Kidney (tissue), 13 donors: ENCODE measurements at regions not wholly inside any gene's neighbourhood (a gene's known extent, or its start where the extent isn't known, plus 50 kb on each side); places are given as distances from the start of the nearest gene placed in this dataset.

Experiments
- DNase-seq, 5 donors: peaks; one replicate each; pipeline ENCODE4 v3.0.0-alpha.2; 2013 to 2020
- FAIRE-seq: peaks from 2 replicates; lab custom pipeline; 2012; peaks lifted over from hg19 to GRCh38; lab: Jason Lieb, UNC
- H3K27ac ChIP-seq, 2 donors: one replicate each; pipeline ENCODE4 v1.7.0; 2013; ENCODE audit warnings: low read depth in 2 of 2, low read length in 2 of 2, inconsistent platforms in 1 of 2
- H3K27me3 ChIP-seq: one replicate; pipeline ENCODE4 v1.7.1; 2013; ENCODE audit warnings: low read length, inconsistent platforms; ENCODE audit not compliant: control insufficient read depth, insufficient read depth
- H3K36me3 ChIP-seq, 3 donors: one replicate each; pipeline versions ENCODE4 v1.7.0 to v1.7.1; 2013; ENCODE audit warnings: low read length in 3 of 3, control low read depth in 1 of 3, inconsistent platforms in 1 of 3; ENCODE audit not compliant: insufficient read depth in 3 of 3, control insufficient read depth in 2 of 3
- H3K4me1 ChIP-seq, 3 donors: one replicate each; pipeline versions ENCODE4 v1.7.0 to v1.7.1; 2013; ENCODE audit warnings: low read length in 3 of 3, inconsistent platforms in 1 of 3, low read depth in 1 of 3; ENCODE audit not compliant: control insufficient read depth in 2 of 3, insufficient read depth in 2 of 3
- H3K4me3 ChIP-seq, 3 donors: one replicate each; pipeline versions ENCODE4 v1.7.0 to v1.8.1; 2013; ENCODE audit warnings: low read length in 3 of 3, control low read depth in 1 of 3, inconsistent platforms in 1 of 3
- H3K9ac ChIP-seq, 3 donors: one replicate each; pipeline versions ENCODE4 v1.7.0 to v1.7.1; 2013; ENCODE audit warnings: low read length in 3 of 3, control low read depth in 1 of 3, inconsistent platforms in 1 of 3
- H3K9me3 ChIP-seq, 3 donors: one replicate each; pipeline versions ENCODE4 v1.7.0 to v1.7.1; 2013; ENCODE audit warnings: low read length in 3 of 3, control low read depth in 1 of 3, inconsistent platforms in 1 of 3; ENCODE audit not compliant: control insufficient read depth in 2 of 3, insufficient read depth in 1 of 3
- intact Hi-C: fragments of 100-400 bp; cut with DNase I; formaldehyde crosslinking; loops from one replicate; pipeline ENCODE4 v1.11.1; 2022
- TF ChIP-seq, protein P1 (sequence below): IDR thresholded peaks from 3 replicates; pipeline ENCODE4 v1.5.1; 2012; ENCODE audit warnings: mild to moderate bottlenecking, moderate library complexity, borderline replicate concordance; ENCODE audit not compliant: insufficient read depth; ENCODE audit errors: extremely low read depth
- donor health status: control.
- donor health status: control.
- donor health status: control.
- donor health status: control.
- donor health status: control.
- donor health status: DM: yes; HTN: yes; CAD: no.
- donor health status: Normal renal cell carcinoma (clear cell type).

DNA sequence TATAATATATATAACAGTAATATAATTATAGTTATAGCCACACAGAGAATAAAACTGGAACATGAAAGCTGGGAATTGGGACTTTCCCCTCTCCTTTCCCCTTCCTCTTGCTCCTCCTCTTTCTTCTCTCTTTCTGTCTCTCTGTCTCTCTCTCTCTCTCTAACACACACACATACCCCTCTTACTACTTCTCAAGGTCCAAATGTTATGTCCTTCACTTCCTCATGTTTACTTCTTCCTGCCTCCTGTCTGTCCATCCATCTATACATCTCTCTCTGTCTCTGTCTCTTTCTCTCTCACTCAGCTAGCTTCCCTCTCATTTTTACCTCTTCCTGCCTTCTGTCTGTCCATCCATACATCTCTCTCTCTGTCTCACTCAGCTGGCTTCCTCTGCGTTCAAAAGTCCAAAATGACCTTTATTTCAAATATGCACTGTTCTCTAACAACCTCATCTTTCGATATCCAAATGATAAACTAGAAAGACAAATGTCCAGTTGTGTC is 261.1 kb downstream of the SIPA1L2 start:
- no peak for DNase-seq
- intact Hi-C loops, result no loop called here
- TF ChIP-seq, protein P1, sequence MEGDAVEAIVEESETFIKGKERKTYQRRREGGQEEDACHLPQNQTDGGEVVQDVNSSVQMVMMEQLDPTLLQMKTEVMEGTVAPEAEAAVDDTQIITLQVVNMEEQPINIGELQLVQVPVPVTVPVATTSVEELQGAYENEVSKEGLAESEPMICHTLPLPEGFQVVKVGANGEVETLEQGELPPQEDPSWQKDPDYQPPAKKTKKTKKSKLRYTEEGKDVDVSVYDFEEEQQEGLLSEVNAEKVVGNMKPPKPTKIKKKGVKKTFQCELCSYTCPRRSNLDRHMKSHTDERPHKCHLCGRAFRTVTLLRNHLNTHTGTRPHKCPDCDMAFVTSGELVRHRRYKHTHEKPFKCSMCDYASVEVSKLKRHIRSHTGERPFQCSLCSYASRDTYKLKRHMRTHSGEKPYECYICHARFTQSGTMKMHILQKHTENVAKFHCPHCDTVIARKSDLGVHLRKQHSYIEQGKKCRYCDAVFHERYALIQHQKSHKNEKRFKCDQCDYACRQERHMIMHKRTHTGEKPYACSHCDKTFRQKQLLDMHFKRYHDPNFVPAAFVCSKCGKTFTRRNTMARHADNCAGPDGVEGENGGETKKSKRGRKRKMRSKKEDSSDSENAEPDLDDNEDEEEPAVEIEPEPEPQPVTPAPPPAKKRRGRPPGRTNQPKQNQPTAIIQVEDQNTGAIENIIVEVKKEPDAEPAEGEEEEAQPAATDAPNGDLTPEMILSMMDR, result no peak

DNA sequence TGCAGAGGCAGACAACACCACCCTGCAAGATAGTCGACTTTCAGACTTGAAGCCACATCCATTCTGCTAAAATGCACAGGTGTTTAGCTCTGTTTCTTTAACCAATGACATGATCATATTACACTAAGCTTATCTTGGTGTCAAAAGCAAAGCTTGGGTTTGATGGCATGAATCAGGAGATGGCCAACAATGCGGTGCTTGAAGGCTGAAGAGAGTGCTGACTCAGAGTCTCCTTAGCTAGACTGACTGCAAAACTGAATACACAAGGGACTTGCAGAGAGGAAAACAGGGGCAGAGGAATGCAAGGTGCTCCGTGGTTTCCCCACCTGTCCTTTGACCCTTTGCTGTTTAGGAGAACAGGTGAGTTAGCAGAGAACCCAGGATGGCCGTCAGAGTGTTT is 262.6 kb downstream of the SIPA1L2 start:
- FAIRE-seq (no peak), DNase-seq (no peak)
- Histone ChIP-seq H3K9me3 (no peaks in the 10 kb centered on the region), H3K27me3 (no peaks in the 10 kb centered on the region), H3K9ac (no peak overlapping the region), H3K36me3 (no peaks in the 10 kb centered on the region), H3K4me3 (no peak overlapping the region), H3K27ac (no peak overlapping the region), H3K4me1 (no peaks in the 10 kb centered on the region)
- TF ChIP-seq, protein P1, result no peak
- intact Hi-C loops, result no loop called here

More for the DNA sequence above, 261.1 kb downstream of the SIPA1L2 start:
- no peak overlapping the region for H3K4me3 ChIP-seq
- H3K27ac ChIP-seq, result no peak overlapping the region
- no peaks in the 10 kb centered on the region for H3K27me3 ChIP-seq
- no peaks in the 10 kb centered on the region for H3K9me3 ChIP-seq
- no peaks in the 10 kb centered on the region for H3K4me1 ChIP-seq
- no peak for FAIRE-seq
- no peak overlapping the region for H3K9ac ChIP-seq
- H3K36me3 ChIP-seq, result no peaks in the 10 kb centered on the region

DNA sequence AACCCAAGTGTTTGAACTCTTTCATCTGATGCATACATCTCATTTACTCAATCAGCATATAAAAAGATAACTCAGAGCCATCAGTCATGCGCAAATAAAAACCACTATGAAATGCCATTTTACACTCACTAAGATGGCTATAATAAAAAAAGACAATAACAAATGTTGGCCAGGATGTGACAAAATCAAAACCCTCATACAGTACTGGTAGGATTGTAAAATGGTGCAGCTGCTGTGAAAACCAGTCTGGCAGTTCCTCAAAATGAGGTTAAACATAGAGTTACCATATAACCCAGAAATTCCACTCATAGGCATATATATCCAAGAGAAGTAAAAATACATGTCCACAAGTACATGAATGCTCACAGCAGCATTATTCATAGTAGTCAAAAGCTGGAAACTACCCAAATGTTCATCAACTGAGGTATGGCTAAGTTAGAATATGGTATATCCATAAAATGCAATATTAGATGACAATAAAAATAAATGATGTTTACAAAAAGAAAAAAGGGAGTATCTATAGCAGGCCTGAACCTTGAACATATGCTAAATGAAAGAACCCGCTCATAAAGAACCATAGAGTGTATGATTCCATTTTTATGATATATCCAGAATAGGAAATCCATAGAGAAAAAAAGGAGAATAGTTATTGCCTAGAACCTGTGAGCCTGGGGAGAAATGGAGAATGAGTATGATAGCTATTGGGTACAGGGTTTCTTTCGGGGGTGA is 265.1 kb downstream of the SIPA1L2 start:
- no peak for DNase-seq
- intact Hi-C loops, result no loop called here

More for the DNA sequence above, 265.1 kb downstream of the SIPA1L2 start:
- no peaks in the 10 kb centered on the region for H3K36me3 ChIP-seq
- H3K27me3 ChIP-seq, result no peaks in the 10 kb centered on the region
- no peaks in the 10 kb centered on the region for H3K4me1 ChIP-seq
- no peaks in the 10 kb centered on the region for H3K9me3 ChIP-seq
- no peak overlapping the region for H3K4me3 ChIP-seq
- no peak overlapping the region for H3K9ac ChIP-seq
- no peak for FAIRE-seq
- no peak overlapping the region for H3K27ac ChIP-seq
- TF ChIP-seq, protein P1, result no peak
